Neural cell (in vitro differentiated cells): ENCODE measurements at regions not wholly inside any gene's neighbourhood (a gene's known extent, or its start where the extent isn't known, plus 50 kb on each side); places are given as distances from the start of the nearest gene placed in this dataset.

Source experiments
- H2AFZ ChIP-seq: fragments of 200-600, 300-800 bp; sonication (generic), shearing (Covaris generic); 2 replicates; pipeline ENCODE4 v1.6.0; 2014; ENCODE audit warnings: low read depth, mild to moderate bottlenecking, antibody characterized with exemption, low read length, moderate library complexity
- H3F3A ChIP-seq: fragments of 200-600 bp; shearing (Covaris generic); 2 replicates; pipeline ENCODE4 v1.6.1; 2016; ENCODE audit warnings: mild to moderate bottlenecking, moderate library complexity, mixed read lengths, antibody characterized with exemption, low read length; ENCODE audit not compliant: insufficient read depth, poor library complexity, severe bottlenecking
- H3K27ac ChIP-seq: fragments of 200-600, 300-800 bp; sonication (generic), shearing (Covaris generic); 2 replicates; pipeline ENCODE4 v1.5.1; 2014; ENCODE audit warnings: mild to moderate bottlenecking, low read length, moderate library complexity
- H3K27me3 ChIP-seq: fragments of 300-800, 200-600 bp; sonication (generic), shearing (Covaris generic); 2 replicates; pipeline ENCODE4 v1.6.0; 2014; ENCODE audit warnings: mild to moderate bottlenecking, low read depth, low read length, moderate library complexity; ENCODE audit not compliant: insufficient read depth
- H3K36me3 ChIP-seq: fragments of 300-800, 200-600 bp; sonication (generic), shearing (Covaris generic); 2 replicates; pipeline ENCODE4 v1.5.1; 2014; ENCODE audit warnings: mild to moderate bottlenecking, antibody characterized with exemption, low read length, moderate library complexity; ENCODE audit not compliant: insufficient read depth
- H3K4me2 ChIP-seq: fragments of 300-800, 200-600 bp; sonication (generic), shearing (Covaris generic); 2 replicates; pipeline ENCODE4 v1.6.0; 2014; ENCODE audit warnings: mild to moderate bottlenecking, low read length
- H3K4me3 ChIP-seq: fragments of 300-800, 200-600 bp; sonication (generic), shearing (Covaris generic); 2 replicates; pipeline ENCODE4 v1.5.1; 2014; ENCODE audit warnings: mild to moderate bottlenecking, low read length, moderate library complexity
- H3K79me2 ChIP-seq: fragments of 200-600 bp; shearing (Covaris generic); replicated peaks from 2 replicates; pipeline ENCODE4 v1.6.0; 2014; ENCODE audit warnings: mild to moderate bottlenecking, low read length, moderate library complexity; ENCODE audit not compliant: insufficient read depth
- H3K9ac ChIP-seq: fragments of 300-800, 200-600 bp; sonication (generic), shearing (Covaris generic); 2 replicates; pipeline ENCODE4 v1.6.1; 2016; ENCODE audit warnings: mild to moderate bottlenecking, low read length, mixed read lengths
- H3K9me2 ChIP-seq: fragments of 200-600 bp; shearing (Covaris generic); 2 replicates; pipeline ENCODE4 v1.6.1; 2016; ENCODE audit warnings: mild to moderate bottlenecking, low read length, mixed read lengths; ENCODE audit not compliant: insufficient read depth
- H3K9me3 ChIP-seq: fragments of 200-600, 300-800 bp; sonication (generic), shearing (Covaris generic); 2 replicates; pipeline ENCODE4 v1.6.1; 2016; ENCODE audit warnings: mild to moderate bottlenecking, mixed run types, low read length, moderate library complexity, mixed read lengths
- H4K20me1 ChIP-seq: fragments of 200-600 bp; shearing (Covaris generic); 2 replicates; pipeline ENCODE4 v1.6.1; 2016; ENCODE audit warnings: mild to moderate bottlenecking, mixed run types; ENCODE audit not compliant: insufficient read depth
- CTCF ChIP-seq: fragments of 450-650 bp; IDR thresholded peaks from 2 replicates; pipeline ENCODE4 v1.5.1; 2014; ENCODE audit warnings: antibody characterized with exemption, mild to moderate bottlenecking, moderate library complexity; ENCODE audit not compliant: poor library complexity, severe bottlenecking
- EP300 ChIP-seq: fragments of 450-650 bp; conservative IDR thresholded peaks from 2 replicates; pipeline ENCODE4 v1.6.1; 2014; ENCODE audit warnings: antibody characterized with exemption, mild to moderate bottlenecking, moderate library complexity; ENCODE audit not compliant: poor library complexity, severe bottlenecking
- MXI1 ChIP-seq: fragments of 450-650 bp; conservative IDR thresholded peaks from 2 replicates; pipeline ENCODE4 v1.6.1; 2014; ENCODE audit warnings: antibody characterized with exemption, mild to moderate bottlenecking; ENCODE audit not compliant: poor library complexity, severe bottlenecking
- POLR2AphosphoS5 ChIP-seq: IDR thresholded peaks from 2 replicates; pipeline ENCODE4 v1.6.1; 2012
- RAD21 ChIP-seq: fragments of 450-650 bp; conservative IDR thresholded peaks from 2 replicates; pipeline ENCODE4 v1.6.1; 2014; ENCODE audit warnings: antibody characterized with exemption, mild to moderate bottlenecking, moderate library complexity
- REST ChIP-seq: IDR thresholded peaks from 2 replicates; pipeline ENCODE4 v1.6.1; 2012; ENCODE audit warnings: borderline replicate concordance
- TAF1 ChIP-seq: IDR thresholded peaks from 2 replicates; pipeline ENCODE4 v1.6.1; 2012; ENCODE audit warnings: low read depth

GRCh38 chr21:38048167-38048566 lies 131.9 kb upstream of the KCNJ6 start:
- H3F3A ChIP-seq, result no peaks in the 10 kb centered on the region
- TF ChIP-seq TAF1, result no peak
- TF ChIP-seq POLR2AphosphoS5, result no peak
- no peak for TF ChIP-seq MXI1
- TF ChIP-seq REST, result no peak
- TF ChIP-seq CTCF, result no peak
- no peak overlapping the region for H3K27ac ChIP-seq
- no peak overlapping the region for H3K9ac ChIP-seq
- no peak overlapping the region for H2AFZ ChIP-seq
- H3K9me3 ChIP-seq, result no peaks in the 10 kb centered on the region
- H4K20me1 ChIP-seq, result no peaks in the 10 kb centered on the region
- no peaks in the 10 kb centered on the region for H3K9me2 ChIP-seq
- no peak overlapping the region for H3K4me2 ChIP-seq
- H3K27me3 ChIP-seq, result no peaks in the 10 kb centered on the region
- H3K4me3 ChIP-seq, result no peak overlapping the region
- H3K36me3 ChIP-seq, result no peaks in the 10 kb centered on the region
- H3K79me2 ChIP-seq, result no peaks in the 10 kb centered on the region

GRCh38 chr21:38054334-38054733 lies 138.1 kb upstream of the KCNJ6 start:
- H3F3A ChIP-seq, result no peaks in the 10 kb centered on the region
- no peaks in the 10 kb centered on the region for H3K36me3 ChIP-seq
- no peaks in the 10 kb centered on the region for H3K9me2 ChIP-seq
- H3K9ac ChIP-seq, result no peak overlapping the region
- H3K4me2 ChIP-seq, result no peak overlapping the region
- H3K27ac ChIP-seq, result no peak overlapping the region
- H4K20me1 ChIP-seq, result no peaks in the 10 kb centered on the region
- no peaks in the 10 kb centered on the region for H3K9me3 ChIP-seq
- no peak overlapping the region for H2AFZ ChIP-seq
- TF ChIP-seq RAD21, result no peak
- no peak for TF ChIP-seq EP300
- no peak for TF ChIP-seq TAF1
- no peak for TF ChIP-seq REST
- H3K4me3 ChIP-seq, result no peak overlapping the region
- H3K79me2 ChIP-seq, result no peaks in the 10 kb centered on the region
- no peaks in the 10 kb centered on the region for H3K27me3 ChIP-seq
